ENCODE measurements at regions not wholly inside any gene's neighbourhood (a gene's known extent, or its start where the extent isn't known, plus 50 kb on each side); places are given as distances from the start of the nearest gene placed in this dataset.

DNA sequence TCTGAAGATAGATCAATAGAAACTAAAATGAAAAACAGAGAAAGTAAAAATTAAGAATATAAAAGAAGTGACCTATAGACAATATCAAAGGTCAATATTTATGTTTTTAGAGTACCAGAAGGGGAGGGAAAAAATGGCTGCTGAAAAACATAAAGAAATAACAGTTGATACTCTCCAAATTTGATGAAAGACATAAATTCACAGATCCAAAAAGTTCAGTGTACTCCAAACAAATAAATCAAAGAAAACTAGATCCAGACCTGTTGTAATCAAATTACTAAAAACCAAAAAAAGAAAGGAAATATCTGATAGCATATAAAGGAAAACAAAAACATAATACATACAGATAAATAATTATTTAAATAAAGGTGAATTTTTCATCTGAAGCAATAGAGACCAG is 1689.1 kb upstream of the TMEFF2 start:
- TF ChIP-seq, protein P1, sequence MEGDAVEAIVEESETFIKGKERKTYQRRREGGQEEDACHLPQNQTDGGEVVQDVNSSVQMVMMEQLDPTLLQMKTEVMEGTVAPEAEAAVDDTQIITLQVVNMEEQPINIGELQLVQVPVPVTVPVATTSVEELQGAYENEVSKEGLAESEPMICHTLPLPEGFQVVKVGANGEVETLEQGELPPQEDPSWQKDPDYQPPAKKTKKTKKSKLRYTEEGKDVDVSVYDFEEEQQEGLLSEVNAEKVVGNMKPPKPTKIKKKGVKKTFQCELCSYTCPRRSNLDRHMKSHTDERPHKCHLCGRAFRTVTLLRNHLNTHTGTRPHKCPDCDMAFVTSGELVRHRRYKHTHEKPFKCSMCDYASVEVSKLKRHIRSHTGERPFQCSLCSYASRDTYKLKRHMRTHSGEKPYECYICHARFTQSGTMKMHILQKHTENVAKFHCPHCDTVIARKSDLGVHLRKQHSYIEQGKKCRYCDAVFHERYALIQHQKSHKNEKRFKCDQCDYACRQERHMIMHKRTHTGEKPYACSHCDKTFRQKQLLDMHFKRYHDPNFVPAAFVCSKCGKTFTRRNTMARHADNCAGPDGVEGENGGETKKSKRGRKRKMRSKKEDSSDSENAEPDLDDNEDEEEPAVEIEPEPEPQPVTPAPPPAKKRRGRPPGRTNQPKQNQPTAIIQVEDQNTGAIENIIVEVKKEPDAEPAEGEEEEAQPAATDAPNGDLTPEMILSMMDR (IDR thresholded peaks at IDR 0.05; ENCODE audit: low read length): no peak
- TF ChIP-seq EZH2 (optimal IDR thresholded peaks at IDR 0.05; ENCODE audit: low read depth, low read length): no peak
